ENCODE measurements at regions not wholly inside any gene's neighbourhood (a gene's known extent, or its start where the extent isn't known, plus 50 kb on each side); places are given as distances from the start of the nearest gene placed in this dataset.

DNA sequence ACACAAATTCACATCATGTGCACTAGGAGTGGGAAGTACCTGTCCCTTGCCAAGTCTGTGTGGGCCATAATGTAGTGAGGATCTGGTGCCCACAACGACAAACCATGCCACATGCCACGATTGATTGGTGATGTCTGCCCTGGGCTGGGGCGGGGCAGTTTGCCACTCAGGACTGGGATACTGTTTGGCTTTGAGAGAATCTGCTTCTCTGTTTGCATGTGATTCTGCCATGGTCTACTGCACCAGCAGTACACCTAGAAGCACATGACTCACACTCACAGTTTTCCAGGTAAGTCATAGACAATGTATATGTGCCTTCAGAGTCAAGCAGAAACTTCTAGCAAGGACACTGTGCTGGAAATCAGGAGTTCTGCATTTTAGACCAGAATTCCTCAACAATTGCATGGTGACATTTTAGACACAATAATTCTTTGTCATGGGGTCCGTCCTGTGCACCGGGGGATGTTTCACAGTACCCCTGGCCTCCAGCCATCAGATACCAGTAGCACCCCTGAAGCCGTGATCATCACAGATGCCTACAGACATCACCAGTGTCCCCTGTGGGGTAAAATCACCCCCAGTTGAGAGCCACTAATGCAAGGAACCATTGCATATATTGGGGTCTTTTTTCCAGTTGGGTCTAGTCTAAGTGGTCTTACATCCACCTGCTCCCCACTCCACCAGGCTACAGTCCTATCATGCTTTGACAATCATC, 278.3 kb downstream of the EIPR1 start:
- no peak for DNase-seq

- no peak for DNase-seq
These were observed 279.4 kb downstream of the EIPR1 start for GRCh38 chr2:3098231-3098630.

- no peak for DNase-seq
These were observed 279.8 kb downstream of the EIPR1 start for GRCh38 chr2:3097804-3098203.

- DNase-seq, result no peak
These were observed 282.3 kb downstream of the EIPR1 start for GRCh38 chr2:3094999-3095958.

GRCh38 chr2:3094318-3094717, 283.3 kb downstream of the EIPR1 start:
- no peak for DNase-seq

DNA sequence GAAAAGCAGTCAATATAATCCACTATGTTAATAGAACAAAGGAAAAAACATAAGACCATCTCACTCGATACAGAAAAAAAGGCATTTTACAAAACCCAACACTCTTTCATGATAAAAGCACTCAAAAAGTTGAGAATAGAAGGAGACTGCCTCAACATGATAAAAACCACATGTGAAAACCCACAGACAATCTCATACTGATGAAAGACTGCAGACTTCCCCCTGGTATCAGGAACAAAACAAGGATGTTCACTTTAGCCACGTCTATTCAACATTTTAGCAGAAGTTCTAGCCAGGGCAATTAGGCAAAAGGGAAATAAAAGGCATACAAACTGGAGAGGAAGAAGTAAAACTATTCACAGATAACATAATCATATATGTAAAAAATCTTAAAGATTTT, 285.9 kb downstream of the EIPR1 start:
- DNase-seq, result no peak

DNA sequence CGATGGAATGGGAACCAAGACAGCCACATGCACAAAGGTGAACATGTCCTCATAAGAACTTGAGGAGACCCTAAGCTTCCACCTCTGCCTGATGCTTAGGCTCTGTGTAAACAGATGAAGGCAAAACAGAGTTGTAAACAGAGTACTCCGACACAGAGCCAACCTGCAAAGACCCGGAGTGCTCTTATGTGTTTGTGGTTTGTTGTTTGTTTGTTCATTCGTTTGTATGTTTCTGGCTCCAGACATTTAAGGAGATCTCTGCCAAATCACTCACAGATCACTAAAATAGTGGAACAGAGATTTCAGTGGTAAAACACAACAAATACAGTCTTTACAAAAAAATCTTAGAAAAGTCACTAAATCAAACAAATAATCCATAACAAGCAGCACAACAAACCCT, 294.9 kb downstream of the EIPR1 start:
- no peak for DNase-seq

DNA sequence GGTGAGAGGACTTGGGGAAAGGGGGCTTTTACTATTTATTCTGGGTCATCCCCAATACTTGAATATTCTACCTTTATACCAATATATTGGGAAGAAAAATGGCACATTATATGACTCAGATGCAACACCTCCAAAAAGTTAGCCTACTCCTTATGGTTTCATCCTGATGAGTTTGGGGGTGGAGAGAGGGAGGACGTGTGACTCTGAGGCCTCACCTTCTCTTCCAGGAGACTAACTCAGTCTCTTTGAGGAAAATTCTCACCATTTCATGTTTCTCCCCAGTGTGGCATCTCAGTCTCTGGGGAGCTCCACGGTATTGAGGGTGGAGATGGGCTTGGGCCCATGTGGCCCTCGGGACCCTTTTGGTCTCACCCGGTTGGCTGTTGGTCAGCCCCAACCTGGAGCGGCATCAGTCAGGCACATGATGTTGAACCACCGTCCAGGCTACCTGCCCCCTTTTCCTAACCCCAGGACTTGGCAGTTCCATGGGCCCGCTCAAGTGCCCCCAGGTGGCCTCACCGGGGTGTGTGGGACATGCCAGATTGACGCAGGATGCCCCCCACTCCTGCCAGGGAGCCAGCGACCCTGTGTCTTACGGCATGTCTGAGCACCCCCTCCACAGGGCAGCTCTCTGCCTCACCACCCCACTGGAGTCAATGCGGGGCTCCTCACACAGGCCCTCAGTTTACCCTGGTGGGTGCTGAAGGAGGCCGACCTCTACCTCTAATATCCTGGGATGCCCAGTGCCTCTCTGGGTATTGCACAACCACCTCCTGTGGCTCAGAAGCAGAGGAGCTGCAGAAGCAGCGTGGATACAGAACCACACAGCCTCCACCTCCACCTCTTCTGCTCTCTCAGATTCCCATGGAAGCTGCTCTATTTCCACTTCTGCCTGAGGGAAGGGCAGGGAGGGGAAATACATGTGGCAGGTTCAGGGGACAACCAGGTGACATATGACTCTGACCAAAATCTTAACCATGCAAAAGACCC, 297.4 kb downstream of the EIPR1 start:
- no peak for DNase-seq

DNA sequence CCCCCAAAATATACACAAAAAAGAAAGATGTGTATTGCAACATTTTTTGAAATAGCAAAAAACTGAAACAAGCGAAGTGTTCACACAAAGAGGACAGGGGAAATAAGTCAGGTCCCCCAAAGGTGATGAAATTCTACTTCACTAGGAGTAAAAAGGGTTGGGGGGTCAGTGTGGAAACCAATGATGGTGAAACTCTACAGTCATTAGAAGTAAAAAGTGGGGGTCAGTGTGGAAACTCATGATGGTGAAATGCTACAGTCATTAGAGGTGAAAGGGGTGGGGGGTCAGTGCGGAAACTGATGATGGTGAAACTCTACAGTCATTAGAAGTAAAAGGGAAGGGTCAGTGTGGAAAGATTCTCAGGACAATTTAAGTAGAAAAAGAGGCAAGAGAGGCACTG, 298.2 kb downstream of the EIPR1 start:
- no peak for DNase-seq

- DNase-seq, result no peak
These were observed 298.9 kb downstream of the EIPR1 start for GRCh38 chr2:3078684-3079083.

- no peak for DNase-seq
These were observed 300.6 kb downstream of the EIPR1 start for GRCh38 chr2:3076848-3077642.

- no peak for DNase-seq
These were observed 301.7 kb downstream of the EIPR1 start for GRCh38 chr2:3075991-3076340.

- no peak for DNase-seq
These were observed 302.2 kb downstream of the EIPR1 start for GRCh38 chr2:3075316-3075990.

GRCh38 chr2:3073704-3074103, 303.9 kb downstream of the EIPR1 start:
- no peak for DNase-seq

DNA sequence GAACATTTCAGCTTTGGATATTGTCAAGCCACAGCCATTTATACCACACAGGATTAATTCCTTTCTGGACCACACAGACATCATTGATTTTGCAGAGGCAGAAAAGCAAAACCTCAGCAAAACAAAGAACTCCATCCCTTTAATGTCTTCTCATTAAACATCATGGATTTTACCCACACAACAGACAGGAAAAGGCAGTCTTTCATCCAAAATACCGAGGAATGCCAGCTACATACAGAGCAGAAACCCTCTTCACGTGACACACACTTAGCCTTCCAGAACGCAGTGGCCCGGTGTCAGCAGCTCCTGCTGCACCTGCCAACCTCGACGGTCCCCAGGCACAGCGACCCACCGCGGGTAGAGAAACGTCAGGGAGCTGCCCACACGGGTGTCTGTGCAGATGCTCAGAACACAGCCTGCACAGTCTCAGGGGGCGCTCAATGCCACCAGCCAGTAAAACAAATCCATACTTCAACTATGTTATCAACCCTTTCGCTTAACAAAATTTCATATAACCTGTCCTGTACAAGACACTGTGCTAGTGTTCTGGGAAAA, 304.5 kb downstream of the EIPR1 start:
- no peak for DNase-seq

GRCh38 chr2:3071685-3072263, 305.8 kb downstream of the EIPR1 start:
- no peak for DNase-seq

- DNase-seq, result no peak
These were observed 310.8 kb downstream of the EIPR1 start for GRCh38 chr2:3066831-3067230.

GRCh38 chr2:3065928-3066327, 311.7 kb downstream of the EIPR1 start:
- no peak for DNase-seq

GRCh38 chr2:3062476-3063260, 314.9 kb downstream of the EIPR1 start:
- no peak for DNase-seq

- no peak for DNase-seq
These were observed 317.6 kb downstream of the EIPR1 start for GRCh38 chr2:3060049-3060448.

Measured in activated naive CD4-positive, alpha-beta T cell treated with Interleukin-2 at 50 U/mL for 16 hours (primary cell).